WTC11 (cell line): ENCODE measurements at regions not wholly inside any gene's neighbourhood (a gene's known extent, or its start where the extent isn't known, plus 50 kb on each side); places are given as distances from the start of the nearest gene placed in this dataset.

Source experiments
- ATAC-seq: fragments of 200-7000 bp; cut with Tn5 transposase; 2 replicates; pipeline ENCODE4 v1.10.0; 2021; ENCODE audit warnings: mild to moderate bottlenecking, moderate library complexity
- CTCF ChIA-PET: fragments of 300-600 bp; sonication (Branson Sonifier 250); formaldehyde crosslinking; loops from one replicate; lab custom pipeline; 2021; ENCODE audit warnings: antibody characterized with exemption; lab: Charles Lee
- POLR2A ChIA-PET: fragments of 350-600 bp; sonication (Branson Sonifier 250); formaldehyde crosslinking; loops from one replicate; lab custom pipeline; 2021; ENCODE audit warnings: antibody characterized with exemption; lab: Charles Lee
- DNase-seq: peaks from one replicate; pipeline ENCODE4 v3.0.0; 2021; ENCODE audit warnings: low spot score
- H3K27ac Mint-ChIP-seq: 2 replicates; pipeline ENCODE4 v1.8.0; 2021; ENCODE audit warnings: mixed read lengths
- H3K27me3 Mint-ChIP-seq: 2 replicates; pipeline ENCODE4 v1.8.0; 2021; ENCODE audit warnings: low read depth, mild to moderate bottlenecking, moderate library complexity, mixed read lengths
- H3K36me3 Mint-ChIP-seq: 2 replicates; pipeline ENCODE4 v1.8.0; 2021; ENCODE audit warnings: mixed read lengths
- H3K4me1 Mint-ChIP-seq: 2 replicates; pipeline ENCODE4 v1.8.0; 2022; ENCODE audit warnings: mixed read lengths
- H3K4me3 Mint-ChIP-seq: 2 replicates; pipeline ENCODE4 v1.8.0; 2021; ENCODE audit warnings: mild to moderate bottlenecking, moderate library complexity, mixed read lengths
- H3K9me3 Mint-ChIP-seq: 2 replicates; pipeline ENCODE4 v1.8.0; 2021; ENCODE audit warnings: mixed read lengths
- ATF1 ChIP-seq: sonication (generic); formaldehyde crosslinking; IDR thresholded peaks from 2 replicates; pipeline ENCODE4 v1.8.1; 2023; ENCODE audit warnings: mild to moderate bottlenecking, moderate library complexity, missing genetic modification reagents
- ATF6 ChIP-seq: sonication (generic); formaldehyde crosslinking; IDR thresholded peaks from 2 replicates; pipeline ENCODE4 v1.8.1; 2023; ENCODE audit warnings: mild to moderate bottlenecking, missing genetic modification reagents
- CBFB ChIP-seq: sonication (generic); formaldehyde crosslinking; IDR thresholded peaks from 2 replicates; pipeline ENCODE4 v1.8.1; 2022; ENCODE audit warnings: mild to moderate bottlenecking, low read depth, missing genetic modification reagents
- E2F1 ChIP-seq: sonication (generic); formaldehyde crosslinking; IDR thresholded peaks from 2 replicates; pipeline ENCODE4 v1.8.0; 2022; ENCODE audit warnings: mild to moderate bottlenecking, missing genetic modification reagents
- E2F4 ChIP-seq: sonication (generic); formaldehyde crosslinking; IDR thresholded peaks from 2 replicates; pipeline ENCODE4 v1.8.1; 2022; ENCODE audit warnings: low read depth, mild to moderate bottlenecking, moderate library complexity, missing genetic modification reagents, borderline replicate concordance
- EMX1 ChIP-seq: fragments of 250-450 bp; sonication (Bioruptor Pico); IDR thresholded peaks from 2 replicates; pipeline ENCODE4 v1.8.0; 2021; ENCODE audit warnings: mild to moderate bottlenecking
- FOXK1 ChIP-seq: sonication (generic); formaldehyde crosslinking; IDR thresholded peaks from 2 replicates; pipeline ENCODE4 v1.8.0; 2022; ENCODE audit warnings: mild to moderate bottlenecking, moderate library complexity, missing genetic modification reagents
- GRHL2 ChIP-seq: fragments of 250-450 bp; sonication (Bioruptor Pico); IDR thresholded peaks from 2 replicates; pipeline ENCODE4 v1.8.0; 2022; ENCODE audit warnings: mild to moderate bottlenecking, moderate library complexity; ENCODE audit not compliant: insufficient replicate concordance, severe bottlenecking
- GTF2I ChIP-seq: fragments of 250-450 bp; sonication (Bioruptor Pico); conservative IDR thresholded peaks from 2 replicates; pipeline ENCODE4 v1.4.0; 2021; ENCODE audit warnings: mild to moderate bottlenecking
- KAT7 ChIP-seq: sonication (generic); formaldehyde crosslinking; IDR thresholded peaks from 2 replicates; pipeline ENCODE4 v1.8.1; 2023; ENCODE audit warnings: missing genetic modification reagents, mild to moderate bottlenecking, borderline replicate concordance
- MYBL2 ChIP-seq: sonication (generic); formaldehyde crosslinking; IDR thresholded peaks from 2 replicates; pipeline ENCODE4 v1.8.1; 2023; ENCODE audit warnings: mild to moderate bottlenecking, moderate library complexity, missing genetic modification reagents
- NR2C2 ChIP-seq: sonication (generic); formaldehyde crosslinking; IDR thresholded peaks from 2 replicates; pipeline ENCODE4 v1.8.0; 2022; ENCODE audit warnings: mild to moderate bottlenecking, missing genetic modification reagents
- NR3C1 ChIP-seq: sonication (generic); formaldehyde crosslinking; conservative IDR thresholded peaks from 2 replicates; pipeline ENCODE4 v1.8.1; 2023; ENCODE audit warnings: low read depth, mild to moderate bottlenecking, missing genetic modification reagents
- TP53 ChIP-seq: sonication (generic); formaldehyde crosslinking; IDR thresholded peaks from 2 replicates; pipeline ENCODE4 v1.8.1; 2023; ENCODE audit warnings: mild to moderate bottlenecking, missing genetic modification reagents
- ZNF232 ChIP-seq: sonication (generic); formaldehyde crosslinking; IDR thresholded peaks from 2 replicates; pipeline ENCODE4 v1.8.0; 2022; ENCODE audit warnings: mild to moderate bottlenecking, missing genetic modification reagents
- ZNF263 ChIP-seq: sonication (generic); formaldehyde crosslinking; IDR thresholded peaks from 2 replicates; pipeline ENCODE4 v1.8.1; 2022; ENCODE audit warnings: low read depth, mild to moderate bottlenecking, moderate library complexity, missing genetic modification reagents
- ZNF281 ChIP-seq: sonication (generic); formaldehyde crosslinking; IDR thresholded peaks from 2 replicates; pipeline ENCODE4 v1.8.0; 2023; ENCODE audit warnings: mild to moderate bottlenecking, missing genetic modification reagents
- ZNF317 ChIP-seq: sonication (generic); formaldehyde crosslinking; IDR thresholded peaks from 2 replicates; pipeline ENCODE4 v1.8.1; 2023; ENCODE audit warnings: low read depth, mild to moderate bottlenecking, moderate library complexity, missing genetic modification reagents, borderline replicate concordance
- TF ChIP-seq, protein P1 (sequence below): fragments of 250-450 bp; sonication (Bioruptor Pico); IDR thresholded peaks from 2 replicates; pipeline ENCODE4 v1.9.0; 2021; ENCODE audit warnings: mild to moderate bottlenecking
- TF ChIP-seq, protein P2 (sequence below): fragments of 250-450 bp; sonication (Bioruptor Pico); IDR thresholded peaks from 2 replicates; pipeline ENCODE4 v1.9.0; 2021; ENCODE audit warnings: moderate library complexity, mild to moderate bottlenecking, inconsistent platforms, borderline replicate concordance
- TF ChIP-seq, protein P3 (sequence below): sonication (generic); formaldehyde crosslinking; IDR thresholded peaks from 2 replicates; pipeline ENCODE4 v1.8.0; 2022; ENCODE audit warnings: mild to moderate bottlenecking, missing genetic modification reagents

DNA sequence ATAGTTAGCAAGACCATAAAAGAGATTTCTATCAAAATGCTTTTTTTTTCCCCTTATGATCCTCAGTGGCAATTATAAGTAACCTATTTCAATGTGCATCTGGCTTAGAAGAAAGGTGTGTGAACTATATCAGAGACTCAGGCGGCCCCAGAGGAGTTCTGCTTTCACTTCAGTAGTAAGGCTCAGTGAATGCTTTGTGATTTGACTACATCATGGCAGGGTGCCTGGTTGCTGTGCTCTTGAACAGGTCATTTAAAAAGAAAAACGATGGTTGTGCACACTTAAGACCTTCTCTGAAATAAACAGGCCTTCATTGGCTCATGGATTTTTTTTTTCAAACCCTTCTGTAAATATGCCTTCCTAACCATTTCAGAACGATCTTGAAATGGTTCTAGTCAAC lies 400.4 kb upstream of the RARB start:
- no peaks in the 10 kb centered on the region for H3K36me3 Mint-ChIP-seq
- ATAC-seq (no peak), DNase-seq (no peak)
- no peak overlapping the region for H3K4me3 Mint-ChIP-seq
- H3K27ac Mint-ChIP-seq, result no peak overlapping the region
- TF ChIP-seq ZNF232 (no peak), FOXK1 (CRISPR knock-in tag) (no peak)
- H3K27me3 Mint-ChIP-seq, result peaks cover 9% of the 10 kb centered on the region
- CTCF ChIA-PET, result no interaction called here
- POLR2A ChIA-PET, result no interaction called here
- peaks cover 7% of the 10 kb centered on the region for H3K4me1 Mint-ChIP-seq
- no peaks in the 10 kb centered on the region for H3K9me3 Mint-ChIP-seq

- H3K4me3 Mint-ChIP-seq, result no peak overlapping the region
- CTCF ChIA-PET, result no interaction called here
- H3K9me3 Mint-ChIP-seq, result no peaks in the 10 kb centered on the region
- POLR2A ChIA-PET, result no interaction called here
- TF ChIP-seq ATF6 (CRISPR knock-in tag), result no peak
- no peak for TF ChIP-seq GRHL2
- TF ChIP-seq E2F4 (CRISPR knock-in tag), result no peak
- TF ChIP-seq ZNF281 (CRISPR knock-in tag), result no peak
- no peak for TF ChIP-seq ZNF263 (CRISPR knock-in tag)
- TF ChIP-seq, protein P1, sequence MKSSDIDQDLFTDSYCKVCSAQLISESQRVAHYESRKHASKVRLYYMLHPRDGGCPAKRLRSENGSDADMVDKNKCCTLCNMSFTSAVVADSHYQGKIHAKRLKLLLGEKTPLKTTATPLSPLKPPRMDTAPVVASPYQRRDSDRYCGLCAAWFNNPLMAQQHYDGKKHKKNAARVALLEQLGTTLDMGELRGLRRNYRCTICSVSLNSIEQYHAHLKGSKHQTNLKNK (CRISPR knock-in tag), result no peak
- TF ChIP-seq EMX1 (CRISPR knock-in tag), result no peak
- no peak for TF ChIP-seq ATF1
- TF ChIP-seq E2F1, result no peak
- TF ChIP-seq MYBL2 (CRISPR knock-in tag), result no peak
- TF ChIP-seq NR2C2, result no peak
- TF ChIP-seq, protein P2, sequence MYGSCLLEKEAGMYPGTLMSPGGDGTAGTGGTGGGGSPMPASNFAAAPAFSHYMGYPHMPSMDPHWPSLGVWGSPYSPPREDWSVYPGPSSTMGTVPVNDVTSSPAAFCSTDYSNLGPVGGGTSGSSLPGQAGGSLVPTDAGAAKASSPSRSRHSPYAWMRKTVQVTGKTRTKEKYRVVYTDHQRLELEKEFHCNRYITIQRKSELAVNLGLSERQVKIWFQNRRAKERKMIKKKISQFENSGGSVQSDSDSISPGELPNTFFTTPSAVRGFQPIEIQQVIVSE (CRISPR knock-in tag), result no peak
- TF ChIP-seq, all 79 proteins: peak for 0
- Mint-ChIP-seq H3K27me3 (no peaks in the 10 kb centered on the region; the same call in 1 of the 2 replicates), H3K4me1 (peaks cover 7% of the 10 kb centered on the region), H3K36me3 (no peaks in the 10 kb centered on the region), H3K27ac (no peak overlapping the region)
- DNase-seq (no peak), ATAC-seq (no peak)
These were observed 398.2 kb upstream of the RARB start for GRCh38 chr3:25029820-25030219.

GRCh38 chr3:25032344-25032743 lies 395.7 kb upstream of the RARB start:
- H3K4me1 Mint-ChIP-seq, result peaks cover 7% of the 10 kb centered on the region
- H3K36me3 Mint-ChIP-seq, result no peaks in the 10 kb centered on the region
- H3K9me3 Mint-ChIP-seq, result no peaks in the 10 kb centered on the region
- no peak overlapping the region for H3K27ac Mint-ChIP-seq
- ATAC-seq (no peak), DNase-seq (no peak)
- no peaks in the 10 kb centered on the region; the same call in 1 of the 2 replicates for H3K27me3 Mint-ChIP-seq
- ChIA-PET CTCF (interaction anchor here (1.3 to 4.0 kb wide), 5 partner anchors 10 to 422 kb away, joined by 3 to 31 read pairs (median 6); no protein-coding TSS in a partner anchor), POLR2A (no interaction called here)
- H3K4me3 Mint-ChIP-seq, result no peak overlapping the region
- TF ChIP-seq, protein P2 (CRISPR knock-in tag), result no peak
- TF ChIP-seq NR3C1 (CRISPR knock-in tag) (no peak), KAT7 (CRISPR knock-in tag) (no peak), CBFB (no peak), GTF2I (CRISPR knock-in tag) (no peak), TP53 (CRISPR knock-in tag) (no peak), EMX1 (CRISPR knock-in tag) (no peak), ZNF317 (CRISPR knock-in tag) (no peak)
- TF ChIP-seq, protein P3, sequence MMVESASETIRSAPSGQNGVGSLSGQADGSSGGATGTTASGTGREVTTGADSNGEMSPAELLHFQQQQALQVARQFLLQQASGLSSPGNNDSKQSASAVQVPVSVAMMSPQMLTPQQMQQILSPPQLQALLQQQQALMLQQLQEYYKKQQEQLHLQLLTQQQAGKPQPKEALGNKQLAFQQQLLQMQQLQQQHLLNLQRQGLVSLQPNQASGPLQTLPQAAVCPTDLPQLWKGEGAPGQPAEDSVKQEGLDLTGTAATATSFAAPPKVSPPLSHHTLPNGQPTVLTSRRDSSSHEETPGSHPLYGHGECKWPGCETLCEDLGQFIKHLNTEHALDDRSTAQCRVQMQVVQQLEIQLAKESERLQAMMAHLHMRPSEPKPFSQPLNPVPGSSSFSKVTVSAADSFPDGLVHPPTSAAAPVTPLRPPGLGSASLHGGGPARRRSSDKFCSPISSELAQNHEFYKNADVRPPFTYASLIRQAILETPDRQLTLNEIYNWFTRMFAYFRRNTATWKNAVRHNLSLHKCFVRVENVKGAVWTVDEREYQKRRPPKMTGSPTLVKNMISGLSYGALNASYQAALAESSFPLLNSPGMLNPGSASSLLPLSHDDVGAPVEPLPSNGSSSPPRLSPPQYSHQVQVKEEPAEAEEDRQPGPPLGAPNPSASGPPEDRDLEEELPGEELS (CRISPR knock-in tag), result no peak
